Body of pancreas (tissue), 4 donors: ENCODE measurements at regions not wholly inside any gene's neighbourhood (a gene's known extent, or its start where the extent isn't known, plus 50 kb on each side); places are given as distances from the start of the nearest gene placed in this dataset.

Experiments
- ATAC-seq: fragments of 150-250 bp; one replicate; pipeline ENCODE4 v1.9.1; 2016
- DNase-seq, 4 donors: peaks; one replicate each; pipeline ENCODE4 v3.0.0-alpha.2; 2019
- H3K27ac ChIP-seq, 4 donors: fragments of 200-600 bp; sonication (generic); 1 replicate in 3 of 4; 2 replicates in 1 of 4; pipeline versions ENCODE4 v1.5.1 to v1.6.1; 2016 to 2019; ENCODE audit warnings: mild to moderate bottlenecking in 1 of 4, mixed read lengths in 1 of 4, moderate library complexity in 1 of 4
- H3K27me3 ChIP-seq, 2 donors: fragments of 200-600 bp; sonication (generic); one replicate each; pipeline ENCODE4 v1.6.0; 2016; ENCODE audit warnings: mild to moderate bottlenecking in 1 of 2
- H3K36me3 ChIP-seq, 2 donors: fragments of 200-600 bp; sonication (generic); replicated peaks in 1 of 2; 2 replicates each; pipeline ENCODE4 v1.5.1; 2016; ENCODE audit warnings: low read depth in 2 of 2; ENCODE audit not compliant: insufficient read depth in 1 of 2
- H3K4me1 ChIP-seq: fragments of 200-600 bp; sonication (generic); one replicate; pipeline ENCODE4 v1.6.0; 2016
- H3K4me3 ChIP-seq, 2 donors: fragments of 200-600 bp; sonication (generic); 1 replicate in 1 of 2; 2 replicates in 1 of 2; pipeline ENCODE4 v1.5.1; 2016 to 2019
- H3K9me3 ChIP-seq, 3 donors: fragments of 200-600 bp; sonication (generic); 1 replicate in 2 of 3; 2 replicates in 1 of 3; pipeline ENCODE4 v1.5.1; 2016
- POLR2A ChIP-seq, 3 donors: fragments of 450-650 bp; IDR thresholded peaks; one replicate each; pipeline ENCODE4 v1.6.1; 2016; ENCODE audit warnings: antibody characterized with exemption in 3 of 3, mild to moderate bottlenecking in 2 of 3
- WGBS, 2 donors: methylation state at CpG; one replicate each; pipeline ENCODE4 v1.1.5; 2017; 5-methylcytosine and 5-hydroxymethylcytosine counted together
- intact Hi-C: fragments of 100-400 bp; cut with DNase I; formaldehyde crosslinking; loops from one replicate; pipeline ENCODE4 v1.15.1; 2023
- TF ChIP-seq, protein P1 (sequence below), 7 experiments: fragments of 450-650 bp in 4 of 7; fragments of 200-600 bp in 3 of 7; sonication (generic) in 3 of 7; IDR thresholded peaks; one replicate each; pipeline ENCODE4 v1.5.1; 2016 to 2019; ENCODE audit warnings: antibody characterized with exemption in 7 of 7

DNA sequence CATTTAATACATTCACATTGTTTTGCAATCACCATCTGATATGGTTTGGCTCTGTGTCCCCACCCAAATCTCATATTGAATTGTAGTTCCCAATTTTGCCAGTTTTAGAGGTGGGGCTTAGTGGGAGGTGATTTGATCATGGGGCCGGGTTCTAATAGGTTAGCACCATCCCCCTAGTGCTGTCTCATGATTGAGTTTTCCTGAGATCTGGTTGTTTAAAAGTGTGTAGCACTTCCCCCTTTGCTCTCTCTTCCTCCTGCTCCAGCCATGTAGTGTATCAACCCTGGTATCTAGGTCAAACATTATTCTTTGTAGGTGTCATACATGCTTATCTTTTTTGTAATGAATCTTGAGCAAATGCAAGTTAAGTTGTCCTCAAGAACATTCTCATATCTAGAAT lies 83.3 kb upstream of the KIT start:
- no peak overlapping the region for H3K4me3 ChIP-seq
- DNase-seq (no peak), ATAC-seq (no peak)
- H3K36me3 ChIP-seq = no peaks in the 10 kb centered on the region
- intact Hi-C loops = no loop called here
- no peaks in the 10 kb centered on the region for H3K27me3 ChIP-seq
- no peak overlapping the region for H3K27ac ChIP-seq
- 32 to 50% methylated on average over 1 of the region's 1 CpG for WGBS, 2 donors
- no peaks in the 10 kb centered on the region for H3K4me1 ChIP-seq
- no peaks in the 10 kb centered on the region for H3K9me3 ChIP-seq
- no peak for TF ChIP-seq POLR2A (IDR thresholded peaks at IDR 0.05)
- TF ChIP-seq, protein P1, sequence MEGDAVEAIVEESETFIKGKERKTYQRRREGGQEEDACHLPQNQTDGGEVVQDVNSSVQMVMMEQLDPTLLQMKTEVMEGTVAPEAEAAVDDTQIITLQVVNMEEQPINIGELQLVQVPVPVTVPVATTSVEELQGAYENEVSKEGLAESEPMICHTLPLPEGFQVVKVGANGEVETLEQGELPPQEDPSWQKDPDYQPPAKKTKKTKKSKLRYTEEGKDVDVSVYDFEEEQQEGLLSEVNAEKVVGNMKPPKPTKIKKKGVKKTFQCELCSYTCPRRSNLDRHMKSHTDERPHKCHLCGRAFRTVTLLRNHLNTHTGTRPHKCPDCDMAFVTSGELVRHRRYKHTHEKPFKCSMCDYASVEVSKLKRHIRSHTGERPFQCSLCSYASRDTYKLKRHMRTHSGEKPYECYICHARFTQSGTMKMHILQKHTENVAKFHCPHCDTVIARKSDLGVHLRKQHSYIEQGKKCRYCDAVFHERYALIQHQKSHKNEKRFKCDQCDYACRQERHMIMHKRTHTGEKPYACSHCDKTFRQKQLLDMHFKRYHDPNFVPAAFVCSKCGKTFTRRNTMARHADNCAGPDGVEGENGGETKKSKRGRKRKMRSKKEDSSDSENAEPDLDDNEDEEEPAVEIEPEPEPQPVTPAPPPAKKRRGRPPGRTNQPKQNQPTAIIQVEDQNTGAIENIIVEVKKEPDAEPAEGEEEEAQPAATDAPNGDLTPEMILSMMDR (IDR thresholded peaks at IDR 0.05) = no peak

- Histone ChIP-seq H3K27ac (no peak overlapping the region), H3K9me3 (no peaks in the 10 kb centered on the region), H3K4me1 (no peaks in the 10 kb centered on the region), H3K27me3 (no peaks in the 10 kb centered on the region), H3K4me3 (no peak overlapping the region), H3K36me3 (no peaks in the 10 kb centered on the region)
- intact Hi-C loops = no loop called here
- WGBS, 2 donors = 42 to 53% methylated on average over 2 of the region's 2 CpGs
- no peak for DNase-seq
- ATAC-seq = no peak
- TF ChIP-seq POLR2A (IDR thresholded peaks at IDR 0.05) = no peak
- TF ChIP-seq, protein P1 (IDR thresholded peaks at IDR 0.05) = no peak
Measured at GRCh38 chr4:54575919-54576318, 81.8 kb upstream of the KIT start.

DNA sequence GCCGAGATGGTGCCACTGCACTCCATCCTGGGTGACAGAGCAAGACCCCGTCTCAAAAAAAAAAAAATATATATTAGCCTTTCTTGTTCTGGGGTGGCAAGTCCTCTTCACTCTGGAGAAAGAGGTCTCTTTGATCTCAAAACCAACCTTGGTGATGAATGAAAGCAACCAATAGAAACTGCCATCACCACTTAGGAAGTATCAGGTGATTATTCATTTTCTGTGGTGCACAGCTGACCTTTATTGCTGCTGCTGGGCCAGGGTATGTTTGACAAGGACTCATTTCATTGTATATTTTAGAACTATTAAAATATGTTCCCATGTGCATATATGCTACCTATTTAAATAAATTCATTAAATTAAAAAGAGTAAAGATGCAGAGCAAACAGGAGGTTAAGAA lies 76.0 kb upstream of the KIT start:
- Histone ChIP-seq H3K4me1 (no peaks in the 10 kb centered on the region), H3K27ac (no peak overlapping the region), H3K4me3 (no peak overlapping the region), H3K27me3 (no peaks in the 10 kb centered on the region), H3K36me3 (no peaks in the 10 kb centered on the region), H3K9me3 (no peaks in the 10 kb centered on the region)
- DNase-seq = no peak
- TF ChIP-seq, protein P1 (IDR thresholded peaks at IDR 0.05) = no peak
- TF ChIP-seq POLR2A (IDR thresholded peaks at IDR 0.05) = no peak
- 47 to 78% methylated on average over 2 of the region's 2 CpGs for WGBS, 2 donors
- intact Hi-C loops = no loop called here
- ATAC-seq = no peak

DNA sequence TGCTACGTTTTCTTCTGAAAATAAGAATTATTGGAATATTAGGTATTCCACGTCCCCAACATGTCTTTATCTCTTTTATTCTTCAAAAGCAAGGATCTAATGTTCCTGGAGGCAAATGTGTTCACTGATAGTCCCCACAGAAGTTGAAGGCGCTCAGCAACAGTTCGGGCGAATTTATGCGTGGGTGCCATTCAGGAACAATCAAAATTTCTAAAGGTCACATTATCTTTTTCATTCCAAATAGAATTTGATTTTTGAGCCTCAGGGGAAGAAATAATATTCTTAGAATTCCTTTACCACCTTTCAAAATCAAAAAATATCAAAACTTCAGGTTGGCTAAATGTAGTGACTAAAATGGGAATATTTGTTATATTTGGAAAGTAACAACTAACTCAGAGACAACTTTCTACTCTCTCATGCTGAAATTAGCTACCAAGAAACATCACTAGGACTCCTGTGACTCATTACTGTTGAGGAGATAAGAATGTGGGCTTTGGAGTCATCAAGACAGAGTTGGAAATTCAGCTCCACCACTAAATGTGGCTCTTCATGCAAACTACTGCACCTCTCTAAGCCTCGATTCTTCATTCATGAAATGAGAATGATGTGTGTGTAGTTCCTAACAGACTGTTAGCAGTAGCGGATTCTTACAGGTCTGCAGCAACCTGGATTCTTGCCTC lies 72.3 kb upstream of the KIT start:
- Histone ChIP-seq H3K36me3 (no peaks in the 10 kb centered on the region), H3K27ac (no peak overlapping the region), H3K4me3 (no peak overlapping the region), H3K27me3 (no peaks in the 10 kb centered on the region), H3K4me1 (no peaks in the 10 kb centered on the region), H3K9me3 (no peaks in the 10 kb centered on the region)
- TF ChIP-seq POLR2A (IDR thresholded peaks at IDR 0.05) = no peak
- TF ChIP-seq, protein P1 (IDR thresholded peaks at IDR 0.05) = no peak
- intact Hi-C loops = no loop called here
- ATAC-seq (no peak), DNase-seq (no peak)
- 78 to 80% methylated on average over 8 of the region's 8 CpGs for WGBS, 2 donors

DNA sequence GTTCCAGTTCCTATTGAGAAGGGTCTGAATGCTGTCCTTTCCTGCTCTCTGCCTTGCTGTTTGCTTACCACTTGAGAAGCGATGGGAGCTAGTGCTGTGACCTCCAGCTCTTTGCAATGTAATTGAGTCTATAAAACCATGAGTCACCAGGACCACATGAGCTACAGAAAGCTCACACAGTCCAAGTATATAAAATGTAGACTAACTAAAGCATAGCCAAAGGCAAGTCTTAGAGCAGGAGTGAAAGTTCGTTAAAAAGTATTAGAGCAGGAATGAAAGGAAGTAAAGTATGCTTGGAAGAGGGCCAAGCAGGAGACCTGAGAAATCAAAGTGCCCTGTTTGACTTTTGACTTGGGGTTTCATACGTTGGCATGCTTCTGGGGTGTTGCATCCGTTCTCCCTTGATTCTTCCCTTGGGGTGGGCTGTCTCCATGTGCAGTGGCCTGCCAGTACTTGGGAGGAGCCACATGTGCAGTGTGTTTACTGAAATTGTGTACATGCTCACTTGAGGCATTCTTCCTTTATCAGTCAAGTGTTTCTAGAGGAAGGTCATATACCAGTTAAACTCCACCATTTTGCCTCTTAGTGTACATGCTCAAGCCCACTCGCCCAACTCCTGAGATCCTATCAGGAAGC lies 71.3 kb upstream of the KIT start:
- DNase-seq = no peak
- Histone ChIP-seq H3K4me3 (no peak overlapping the region), H3K27me3 (no peaks in the 10 kb centered on the region), H3K36me3 (no peaks in the 10 kb centered on the region), H3K4me1 (no peaks in the 10 kb centered on the region), H3K27ac (no peak overlapping the region), H3K9me3 (no peaks in the 10 kb centered on the region)
- no peak for ATAC-seq
- WGBS, 2 donors = 57 to 59% methylated on average over 5 of the region's 5 CpGs
- TF ChIP-seq POLR2A (IDR thresholded peaks at IDR 0.05) = no peak
- TF ChIP-seq, protein P1 (IDR thresholded peaks at IDR 0.05) = no peak
- intact Hi-C loops = no loop called here
